Spinal cord (tissue), 9 donors: ENCODE measurements at regions not wholly inside any gene's neighbourhood (a gene's known extent, or its start where the extent isn't known, plus 50 kb on each side); places are given as distances from the start of the nearest gene placed in this dataset.

Source experiments
- DNase-seq, 6 donors: peaks; one replicate each; pipeline versions ENCODE4 v3.0.0 to v3.0.0-alpha.2; 2013 to 2015; ENCODE audit warnings: low spot score in 6 of 6, low read depth in 4 of 6
- H3K27ac ChIP-seq: one replicate; pipeline ENCODE4 v1.5.1; 2013; ENCODE audit warnings: low read depth, low read length, control low read depth
- H3K27me3 ChIP-seq: one replicate; pipeline ENCODE4 v1.6.1; 2013; ENCODE audit warnings: low read length; ENCODE audit not compliant: control insufficient read depth, insufficient read depth
- H3K36me3 ChIP-seq: one replicate; pipeline ENCODE4 v1.6.1; 2013; ENCODE audit warnings: low read length; ENCODE audit not compliant: control insufficient read depth, insufficient read depth
- H3K4me1 ChIP-seq: one replicate; pipeline ENCODE4 v1.6.1; 2013; ENCODE audit warnings: low read length; ENCODE audit not compliant: control insufficient read depth, insufficient read depth
- H3K4me3 ChIP-seq: one replicate; pipeline ENCODE4 v1.5.1; 2013; ENCODE audit warnings: low read depth, low read length, control low read depth
- H3K9me3 ChIP-seq: one replicate; pipeline ENCODE4 v1.6.1; 2013; ENCODE audit warnings: low read length; ENCODE audit not compliant: control insufficient read depth, insufficient read depth
- WGBS: methylation state at CpG from one replicate; pipeline ENCODE4 v1.1.5; 2013; ENCODE audit warnings: missing lambda C conversion rate; ENCODE audit not compliant: insufficient coverage; 5-methylcytosine and 5-hydroxymethylcytosine counted together
- donor health status: healthy.

DNA sequence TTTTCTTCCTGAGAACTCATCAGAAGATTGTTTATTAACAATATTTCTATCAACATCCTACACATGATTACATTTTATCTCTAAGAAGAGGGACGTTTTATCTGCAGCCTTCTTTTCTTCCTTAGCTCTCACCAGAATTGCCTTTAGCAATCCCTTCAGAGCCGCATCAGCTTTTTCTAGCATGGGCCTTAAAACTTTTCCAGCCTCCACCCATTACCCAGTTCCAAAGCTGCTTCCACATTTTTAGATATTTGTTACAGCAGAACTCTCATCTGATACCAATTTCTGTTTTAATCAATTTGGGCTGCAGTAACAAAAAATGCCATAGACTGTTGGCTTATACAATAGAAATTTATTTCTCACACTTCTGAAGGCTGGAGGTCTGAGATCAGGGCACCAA is 281.5 kb downstream of the THBS2 start:
- no peaks in the 10 kb centered on the region for H3K9me3 ChIP-seq
- no peaks in the 10 kb centered on the region for H3K27me3 ChIP-seq
- no peaks in the 10 kb centered on the region for H3K36me3 ChIP-seq
- no peak for DNase-seq
- no peak overlapping the region for H3K4me3 ChIP-seq
- H3K27ac ChIP-seq = no peak overlapping the region
- H3K4me1 ChIP-seq = no peaks in the 10 kb centered on the region
- WGBS = 94% methylated on average over 2 of the region's 2 CpGs

DNA sequence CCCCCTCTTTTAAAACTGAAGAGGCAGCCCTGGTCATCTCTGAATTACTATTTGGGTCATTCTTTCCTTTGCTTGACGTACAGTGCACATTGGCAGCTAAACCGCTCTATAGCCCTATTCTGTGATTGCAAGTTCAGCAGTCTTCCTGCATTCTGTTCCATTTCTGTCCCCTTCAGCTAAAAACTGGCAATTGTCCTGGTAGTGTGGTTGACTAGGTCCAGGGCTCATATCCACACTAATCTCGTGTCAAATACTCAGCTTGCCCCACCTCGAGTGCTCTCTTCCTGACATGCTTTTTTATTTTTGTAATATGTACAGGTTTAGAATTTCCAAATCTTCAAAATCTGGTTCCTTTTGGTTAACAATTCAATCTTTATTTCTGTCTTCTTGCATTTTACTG is 282.1 kb downstream of the THBS2 start:
- H3K4me3 ChIP-seq = no peak overlapping the region
- no peaks in the 10 kb centered on the region for H3K27me3 ChIP-seq
- H3K36me3 ChIP-seq = no peaks in the 10 kb centered on the region
- H3K9me3 ChIP-seq = no peaks in the 10 kb centered on the region
- 92% methylated on average over 2 of the region's 4 CpGs for whole genome bisulfite sequencing
- no peak for DNase-seq
- H3K27ac ChIP-seq = no peak overlapping the region
- no peaks in the 10 kb centered on the region for H3K4me1 ChIP-seq

DNA sequence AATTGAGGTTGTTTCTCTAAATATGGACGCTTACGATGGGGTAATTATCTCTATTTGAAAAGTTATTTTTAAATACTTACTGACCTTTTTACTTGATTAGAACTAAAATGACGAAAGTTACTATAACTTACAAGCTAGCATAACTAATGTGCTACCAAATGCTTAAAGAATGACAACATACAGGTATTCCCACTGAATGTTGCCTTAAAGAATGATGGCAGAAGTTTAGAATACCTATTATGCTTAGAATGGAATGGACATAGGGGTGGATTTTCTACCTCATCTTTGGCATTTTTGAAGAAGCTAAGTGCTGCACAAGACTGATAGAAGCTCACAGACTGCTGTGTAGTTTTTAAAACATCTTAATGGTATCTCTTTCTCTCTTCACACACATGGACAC is 284.8 kb downstream of the THBS2 start:
- Histone ChIP-seq H3K36me3 (no peaks in the 10 kb centered on the region), H3K27me3 (no peaks in the 10 kb centered on the region), H3K27ac (no peak overlapping the region), H3K9me3 (no peaks in the 10 kb centered on the region), H3K4me3 (no peak overlapping the region), H3K4me1 (no peaks in the 10 kb centered on the region)
- DNase-seq = no peak
- no CpG with 5 or more reads among the region's 3 CpGs for WGBS

DNA sequence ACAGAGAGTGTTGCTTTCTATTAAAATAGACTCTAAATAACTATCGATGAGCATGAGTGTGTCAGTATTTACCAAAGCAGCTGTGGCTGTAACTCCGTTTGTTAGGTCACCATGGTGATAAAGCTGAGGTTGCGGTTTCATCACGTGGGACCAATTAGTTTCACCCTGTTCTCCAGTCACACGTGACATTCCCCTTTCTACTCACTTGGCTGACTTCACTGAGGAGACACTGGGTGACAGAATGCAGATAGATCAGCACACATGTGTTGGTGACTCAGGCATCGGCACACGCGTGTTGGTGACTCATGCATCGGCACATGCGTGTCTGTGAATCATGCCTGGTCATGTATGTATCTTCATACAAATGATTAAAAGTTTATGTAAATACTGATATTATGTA is 285.4 kb downstream of the THBS2 start:
- H3K36me3 ChIP-seq = no peaks in the 10 kb centered on the region
- no peak overlapping the region for H3K27ac ChIP-seq
- no peaks in the 10 kb centered on the region for H3K9me3 ChIP-seq
- WGBS = 60% methylated on average over 1 of the region's 10 CpGs
- peak in 5 of 6 donors; percentile 29 to 84 (median 42) for DNase-seq
- H3K4me1 ChIP-seq = no peaks in the 10 kb centered on the region
- H3K27me3 ChIP-seq = no peaks in the 10 kb centered on the region
- H3K4me3 ChIP-seq = no peak overlapping the region

DNA sequence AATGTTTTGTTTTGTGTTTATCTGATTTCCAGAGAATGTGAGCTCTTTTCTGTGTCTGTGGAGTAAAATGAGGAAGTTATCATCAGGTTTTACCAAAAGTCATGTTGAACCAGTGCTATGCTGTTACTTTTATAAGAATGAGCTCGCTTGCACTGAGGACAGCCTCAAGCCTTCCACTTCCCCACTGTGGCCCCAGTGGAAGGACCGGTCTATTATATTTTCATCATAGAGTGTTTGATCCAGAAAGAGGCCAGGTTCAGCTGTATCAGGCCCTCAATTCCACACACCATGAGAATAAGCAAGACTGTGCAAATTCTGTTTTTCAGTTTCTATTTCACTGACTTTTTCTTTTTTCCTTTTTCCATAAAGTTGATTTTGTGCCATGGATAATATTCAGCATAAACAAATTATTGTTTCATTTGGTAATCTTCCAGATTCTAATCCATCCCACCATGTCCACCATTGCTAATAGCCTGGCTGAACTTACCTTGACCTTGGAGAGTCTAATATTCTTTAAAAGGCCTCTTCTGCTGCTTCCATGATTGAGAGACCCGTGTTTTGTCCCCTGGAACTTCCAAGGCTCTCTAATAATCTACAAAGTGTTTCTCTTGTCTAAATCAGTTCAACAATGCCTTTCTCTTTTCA is 286.2 kb downstream of the THBS2 start:
- Histone ChIP-seq H3K4me3 (no peak overlapping the region), H3K36me3 (no peaks in the 10 kb centered on the region), H3K9me3 (no peaks in the 10 kb centered on the region), H3K27ac (no peak overlapping the region), H3K27me3 (no peaks in the 10 kb centered on the region), H3K4me1 (no peaks in the 10 kb centered on the region)
- no CpG with 5 or more reads among the region's 3 CpGs for WGBS
- DNase-seq = peak in 1 of 6 donors; percentile 50

DNA sequence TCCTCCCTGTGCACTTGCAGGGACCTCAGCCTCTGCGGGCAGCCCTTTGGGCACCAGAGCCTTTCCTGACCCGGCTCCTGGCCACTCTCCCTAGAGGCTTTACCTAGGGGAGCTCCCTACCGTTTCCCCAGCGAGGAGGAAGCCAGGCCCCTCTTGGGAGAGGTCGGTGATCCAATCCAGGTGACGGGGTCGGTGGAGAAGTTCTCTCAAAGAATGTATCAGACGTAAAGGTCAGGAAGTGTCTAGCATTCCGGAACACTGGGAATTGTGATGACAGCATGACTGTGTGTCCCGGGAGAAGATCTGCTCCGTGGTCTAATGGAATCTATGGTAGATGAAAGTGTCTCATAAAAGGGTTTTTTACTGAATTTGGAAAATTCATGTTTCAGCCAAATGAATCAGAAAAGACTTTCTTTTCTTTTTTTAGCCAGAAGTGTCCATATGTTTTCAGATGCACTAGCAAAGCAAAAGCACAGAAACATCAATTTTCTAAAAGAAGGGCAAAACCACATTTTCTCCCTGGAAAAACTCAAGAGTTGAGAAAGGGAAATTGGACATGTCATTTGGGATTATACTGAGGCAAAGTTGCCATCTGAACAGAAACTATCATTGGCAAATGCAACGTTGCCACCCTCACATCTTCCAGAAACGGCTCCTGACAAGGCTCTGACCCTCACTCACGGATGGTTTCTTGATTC is 289.4 kb downstream of the THBS2 start:
- no peak for DNase-seq
- no peaks in the 10 kb centered on the region for H3K27me3 ChIP-seq
- no peaks in the 10 kb centered on the region for H3K9me3 ChIP-seq
- no peaks in the 10 kb centered on the region for H3K4me1 ChIP-seq
- WGBS = 93% methylated on average over 11 of the region's 14 CpGs
- H3K4me3 ChIP-seq = no peak overlapping the region
- H3K27ac ChIP-seq = no peak overlapping the region
- no peaks in the 10 kb centered on the region for H3K36me3 ChIP-seq

DNA sequence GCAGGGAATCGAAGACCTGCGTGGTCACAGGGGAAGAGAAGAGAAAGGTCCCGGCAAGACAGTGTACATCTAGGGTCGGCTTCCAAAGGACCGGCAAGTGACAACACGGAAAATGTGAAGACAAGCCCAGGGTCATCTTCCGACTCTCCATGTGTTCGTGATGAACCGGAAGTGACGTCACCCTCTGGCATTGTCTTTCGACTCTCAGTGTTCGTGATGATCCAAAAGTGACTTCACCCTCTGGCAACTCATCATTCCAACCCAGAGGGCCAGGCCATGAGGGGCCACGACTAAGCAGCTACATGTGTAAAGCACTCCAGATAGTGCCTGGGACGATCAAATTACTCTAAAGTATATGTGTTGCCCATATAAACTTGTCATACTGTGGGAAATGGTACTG is 290.8 kb downstream of the THBS2 start:
- no peaks in the 10 kb centered on the region for H3K36me3 ChIP-seq
- no peak overlapping the region for H3K27ac ChIP-seq
- WGBS = 93% methylated on average over 12 of the region's 14 CpGs
- H3K4me3 ChIP-seq = no peak overlapping the region
- H3K4me1 ChIP-seq = no peaks in the 10 kb centered on the region
- H3K9me3 ChIP-seq = no peaks in the 10 kb centered on the region
- DNase-seq = no peak
- H3K27me3 ChIP-seq = no peaks in the 10 kb centered on the region

DNA sequence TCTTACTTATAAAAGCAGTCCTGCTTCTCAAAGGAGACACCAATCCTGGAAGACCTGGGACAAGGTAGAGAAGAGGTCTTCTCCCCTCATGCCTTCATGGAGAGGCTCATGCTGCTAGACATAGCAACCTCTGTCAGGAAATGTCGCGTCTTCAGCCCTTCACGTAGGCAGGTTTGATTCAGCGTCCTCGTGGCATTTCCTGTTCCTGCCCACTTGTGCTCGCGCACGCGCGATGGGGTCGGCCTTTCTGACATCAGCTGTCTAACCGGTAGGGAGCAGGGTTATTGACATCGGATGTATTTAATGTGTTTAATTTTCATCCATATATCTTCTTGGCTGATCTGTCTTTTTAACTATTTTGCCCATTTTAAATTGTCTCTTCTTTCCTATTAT is 292.4 kb downstream of the THBS2 start:
- no peak overlapping the region for H3K4me3 ChIP-seq
- H3K9me3 ChIP-seq = no peaks in the 10 kb centered on the region
- H3K4me1 ChIP-seq = no peaks in the 10 kb centered on the region
- no peaks in the 10 kb centered on the region for H3K36me3 ChIP-seq
- WGBS = 94% methylated on average over 10 of the region's 13 CpGs
- DNase-seq = no peak
- no peak overlapping the region for H3K27ac ChIP-seq
- H3K27me3 ChIP-seq = no peaks in the 10 kb centered on the region

DNA sequence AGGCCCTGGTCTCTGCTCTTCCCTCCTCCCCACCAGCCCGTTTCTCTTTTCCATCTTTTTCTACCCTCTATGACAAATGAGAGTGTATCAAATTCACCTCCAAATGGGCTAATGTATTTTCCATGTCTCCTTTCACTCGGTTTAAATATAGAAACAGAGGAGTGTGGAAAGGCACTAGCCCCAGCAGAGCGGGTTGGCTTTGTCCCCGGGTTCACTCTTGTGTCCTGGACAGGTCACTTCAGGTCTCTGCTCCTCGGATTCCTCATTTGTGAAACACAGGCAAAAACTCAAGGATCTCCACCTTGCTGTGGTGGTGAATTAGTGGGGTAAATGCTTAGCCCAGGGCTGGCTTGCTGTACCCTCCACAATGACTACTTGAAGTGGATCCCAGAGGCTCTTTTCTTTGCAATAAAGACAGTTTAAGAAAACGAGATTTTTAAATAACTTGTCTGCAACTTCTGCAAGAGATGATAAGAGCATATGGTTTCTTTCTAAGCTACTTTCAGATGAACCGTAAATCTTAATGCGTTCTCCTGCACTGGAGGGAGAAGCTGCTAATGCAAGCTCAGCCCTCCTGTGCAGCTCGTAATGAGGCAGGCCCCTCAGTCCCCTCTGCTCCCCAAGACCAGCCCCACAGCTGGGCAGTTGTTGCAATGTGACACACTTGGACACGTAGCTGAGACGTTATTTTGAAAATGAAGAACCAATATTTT is 292.9 kb downstream of the THBS2 start:
- 91% methylated on average over 5 of the region's 11 CpGs for WGBS
- H3K27me3 ChIP-seq = no peaks in the 10 kb centered on the region
- H3K4me1 ChIP-seq = no peaks in the 10 kb centered on the region
- no peak for DNase-seq
- H3K36me3 ChIP-seq = no peaks in the 10 kb centered on the region
- no peaks in the 10 kb centered on the region for H3K9me3 ChIP-seq
- no peak overlapping the region for H3K4me3 ChIP-seq
- no peak overlapping the region for H3K27ac ChIP-seq

DNA sequence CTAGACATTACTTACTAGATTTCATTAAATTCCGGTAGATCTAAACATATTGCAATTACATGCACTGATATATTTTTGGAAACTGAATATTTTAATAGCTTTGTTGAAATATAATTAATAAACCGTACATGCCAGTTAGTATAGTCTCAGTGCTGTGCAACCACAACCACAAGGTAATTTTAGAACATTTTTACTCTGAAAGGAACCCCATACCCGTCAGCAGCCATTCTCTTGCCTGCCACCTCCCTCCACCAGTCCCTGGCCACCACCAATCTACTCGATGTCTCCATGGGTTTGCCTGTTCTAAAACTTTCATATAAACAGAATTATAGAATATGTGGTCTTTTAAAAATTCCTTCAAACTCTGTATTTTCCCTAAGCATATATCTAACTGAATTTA is 293.9 kb downstream of the THBS2 start:
- H3K27ac ChIP-seq = no peak overlapping the region
- whole genome bisulfite sequencing = no CpG with 5 or more reads among the region's 4 CpGs

More for the DNA sequence above, 293.9 kb downstream of the THBS2 start:
- Histone ChIP-seq H3K4me3 (no peak overlapping the region), H3K4me1 (no peaks in the 10 kb centered on the region), H3K36me3 (no peaks in the 10 kb centered on the region), H3K27me3 (no peaks in the 10 kb centered on the region), H3K9me3 (no peaks in the 10 kb centered on the region)
- DNase-seq = no peak
